GM19099 (cell line): ENCODE measurements at regions not wholly inside any gene's neighbourhood (a gene's known extent, or its start where the extent isn't known, plus 50 kb on each side); places are given as distances from the start of the nearest gene placed in this dataset.

Experiments used
- POLR2A ChIP-seq: IDR thresholded peaks from 3 replicates; pipeline ENCODE4 v1.6.1; 2011; ENCODE audit warnings: low read depth; ENCODE audit not compliant: insufficient read length; ENCODE audit errors: extremely low read depth

- TF ChIP-seq POLR2A = no peak
These were observed 147.6 kb upstream of the DIPK2B start for GRCh38 chrX:45348296-45348695.

GRCh38 chrX:45347877-45348276, 147.2 kb upstream of the DIPK2B start:
- TF ChIP-seq POLR2A = no peak

DNA sequence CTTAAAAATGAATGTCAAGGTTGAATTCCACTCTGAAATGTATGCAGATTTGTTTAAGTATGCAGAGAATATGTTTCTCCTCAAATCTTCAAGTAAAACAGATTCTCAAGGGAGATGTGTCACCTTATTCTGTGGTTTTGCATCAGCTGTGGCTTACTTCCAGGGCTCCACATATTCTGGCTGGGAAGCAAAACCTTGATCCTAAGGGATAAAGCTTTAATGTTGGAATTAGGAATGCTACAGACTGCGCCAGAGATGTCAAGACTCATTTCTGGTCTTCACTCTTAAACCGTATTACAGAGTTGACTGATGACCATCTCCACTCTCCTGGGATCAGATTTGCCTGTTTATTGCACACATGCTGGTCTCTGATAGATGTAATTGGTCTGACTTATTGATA, 143.9 kb upstream of the DIPK2B start:
- TF ChIP-seq POLR2A = no peak

DNA sequence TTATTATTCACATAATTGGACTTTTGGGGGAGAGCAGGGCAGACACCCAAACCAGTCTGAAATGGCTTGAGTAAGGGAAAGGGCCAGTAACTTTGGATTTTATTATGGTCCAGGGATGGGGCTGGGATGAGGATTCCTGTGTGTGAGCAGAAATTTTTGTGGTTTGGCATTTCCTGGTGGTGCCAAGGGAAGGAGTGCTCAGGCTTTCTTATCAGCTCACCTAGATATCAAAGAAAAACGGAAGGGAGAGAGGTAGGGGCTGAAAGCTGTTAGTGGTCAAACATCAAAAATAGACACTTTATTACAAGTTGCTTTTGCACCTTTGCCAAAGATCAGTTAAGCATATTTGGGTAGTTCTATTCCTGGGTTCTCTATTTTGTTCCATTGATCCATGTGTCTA, 128.5 kb upstream of the DIPK2B start:
- no peak for TF ChIP-seq POLR2A

DNA sequence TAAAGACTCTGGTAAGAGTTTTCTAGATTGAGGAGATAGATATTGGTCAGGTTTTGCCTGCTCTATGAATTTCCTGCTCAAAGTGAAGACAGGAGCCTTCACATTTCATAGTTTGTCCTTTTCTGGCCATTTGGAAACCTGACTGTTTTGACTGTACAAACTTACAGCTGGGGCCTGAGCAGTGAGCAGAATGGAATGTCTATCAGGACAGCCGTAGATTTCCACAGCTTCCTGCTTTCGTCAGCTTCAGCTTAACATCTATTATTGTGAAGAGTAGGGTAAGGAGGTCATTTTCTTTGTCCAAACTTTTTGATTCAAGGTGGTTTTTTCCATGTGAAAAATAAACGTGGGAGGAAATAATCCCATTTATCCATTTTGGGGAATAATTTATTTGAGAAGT, 124.3 kb upstream of the DIPK2B start:
- no peak for TF ChIP-seq POLR2A

GRCh38 chrX:45323387-45323786, 122.7 kb upstream of the DIPK2B start:
- no peak for TF ChIP-seq POLR2A

- TF ChIP-seq POLR2A = no peak
These were observed 122.1 kb upstream of the DIPK2B start for GRCh38 chrX:45322820-45323219.

DNA sequence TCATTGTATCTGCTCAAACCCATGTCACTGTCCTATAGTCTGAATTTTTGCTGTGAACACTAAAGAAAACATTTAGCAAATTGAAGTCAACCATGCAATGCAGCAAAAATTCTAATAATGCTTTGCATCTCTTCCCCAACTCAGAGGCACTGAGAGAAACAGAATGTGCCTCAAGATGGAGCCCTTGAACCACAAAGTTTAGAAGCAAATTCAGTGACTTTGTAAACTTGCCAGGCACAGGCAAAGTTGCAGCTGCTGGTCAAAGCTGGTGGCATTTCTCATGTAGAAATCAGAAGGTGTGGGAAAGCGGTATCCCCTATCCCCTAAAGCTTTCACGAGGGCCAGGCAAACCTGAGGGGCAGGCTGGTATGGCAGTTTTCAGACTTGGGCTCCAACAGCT, 121.7 kb upstream of the DIPK2B start:
- TF ChIP-seq POLR2A = no peak

DNA sequence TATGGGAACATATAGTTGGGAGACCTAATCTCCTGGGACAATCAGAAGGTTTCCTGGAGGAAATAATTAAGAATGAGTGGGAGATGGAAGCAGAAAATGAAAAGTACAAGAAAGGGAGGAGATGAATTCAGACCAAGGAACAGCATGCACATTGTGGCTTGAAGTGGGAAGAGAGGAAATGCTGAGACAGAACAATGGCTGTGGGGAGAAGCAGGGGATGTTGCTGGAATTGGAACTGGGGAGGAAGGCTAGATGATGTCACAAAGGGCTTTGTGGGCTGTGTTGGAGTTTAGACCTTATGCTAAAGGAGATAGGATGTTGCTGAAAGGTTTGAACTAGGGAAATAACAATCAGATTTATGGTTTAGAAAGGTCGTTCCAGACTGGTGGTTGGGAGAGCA, 119.5 kb upstream of the DIPK2B start:
- TF ChIP-seq POLR2A = no peak

DNA sequence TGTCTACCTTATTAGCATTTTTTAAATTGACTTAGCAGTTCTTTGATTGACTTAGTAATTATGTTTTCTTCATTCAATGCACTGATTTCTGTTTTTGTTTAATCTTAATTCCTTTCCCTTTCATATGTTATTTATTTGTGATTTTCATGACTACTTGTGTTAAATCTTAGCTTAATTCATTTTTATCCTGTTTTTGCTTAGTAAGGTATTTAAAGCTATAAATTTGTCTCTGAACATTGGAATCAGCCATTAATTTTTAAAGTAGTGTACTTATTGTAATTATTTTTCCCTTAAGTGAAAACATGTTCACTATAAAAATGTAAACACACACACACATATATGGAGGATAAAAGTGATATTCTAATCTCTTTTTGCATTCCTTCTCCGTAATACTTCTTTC, 109.1 kb upstream of the DIPK2B start:
- no peak for TF ChIP-seq POLR2A

- no peak for TF ChIP-seq POLR2A
These were observed 108.4 kb upstream of the DIPK2B start for GRCh38 chrX:45309096-45309495.

DNA sequence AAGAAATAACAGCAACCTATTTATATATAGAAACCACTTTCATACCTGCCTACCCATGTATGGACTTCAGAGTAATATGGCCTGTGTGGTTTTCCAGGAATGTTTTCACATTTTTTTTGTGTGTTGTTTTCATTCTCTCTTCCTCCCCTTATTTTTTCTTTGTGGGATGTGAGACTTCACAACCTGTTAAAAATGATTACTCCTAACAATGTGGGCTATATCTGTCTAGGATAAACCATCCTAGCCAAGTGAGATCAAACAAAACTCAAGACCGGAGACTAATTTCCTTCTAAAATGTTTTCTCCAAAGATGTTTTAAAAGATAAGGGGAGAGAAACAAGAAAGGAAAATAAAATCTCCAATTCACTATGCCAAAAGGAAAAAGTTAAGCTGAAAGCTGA, 106.1 kb upstream of the DIPK2B start:
- TF ChIP-seq POLR2A = no peak

DNA sequence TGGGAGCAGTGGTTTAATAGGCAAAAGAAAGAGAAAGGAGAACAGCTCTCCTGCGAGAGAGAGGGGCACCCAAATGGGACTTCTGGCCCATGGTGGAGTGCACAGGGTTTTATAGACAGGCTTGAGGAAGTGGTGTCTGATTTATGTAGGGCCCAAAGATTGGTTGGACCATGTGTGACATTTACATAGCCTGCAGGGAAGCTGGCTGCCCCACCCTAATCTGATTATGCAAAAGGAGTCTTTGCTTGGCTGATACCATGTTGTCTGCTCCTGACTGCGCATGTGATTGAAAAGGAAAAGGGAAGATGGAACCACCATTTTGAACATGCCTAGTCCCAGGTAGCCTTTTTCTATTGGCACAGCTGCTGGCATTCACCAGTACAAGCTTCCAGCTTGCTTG, 100.0 kb upstream of the DIPK2B start:
- no peak for TF ChIP-seq POLR2A

DNA sequence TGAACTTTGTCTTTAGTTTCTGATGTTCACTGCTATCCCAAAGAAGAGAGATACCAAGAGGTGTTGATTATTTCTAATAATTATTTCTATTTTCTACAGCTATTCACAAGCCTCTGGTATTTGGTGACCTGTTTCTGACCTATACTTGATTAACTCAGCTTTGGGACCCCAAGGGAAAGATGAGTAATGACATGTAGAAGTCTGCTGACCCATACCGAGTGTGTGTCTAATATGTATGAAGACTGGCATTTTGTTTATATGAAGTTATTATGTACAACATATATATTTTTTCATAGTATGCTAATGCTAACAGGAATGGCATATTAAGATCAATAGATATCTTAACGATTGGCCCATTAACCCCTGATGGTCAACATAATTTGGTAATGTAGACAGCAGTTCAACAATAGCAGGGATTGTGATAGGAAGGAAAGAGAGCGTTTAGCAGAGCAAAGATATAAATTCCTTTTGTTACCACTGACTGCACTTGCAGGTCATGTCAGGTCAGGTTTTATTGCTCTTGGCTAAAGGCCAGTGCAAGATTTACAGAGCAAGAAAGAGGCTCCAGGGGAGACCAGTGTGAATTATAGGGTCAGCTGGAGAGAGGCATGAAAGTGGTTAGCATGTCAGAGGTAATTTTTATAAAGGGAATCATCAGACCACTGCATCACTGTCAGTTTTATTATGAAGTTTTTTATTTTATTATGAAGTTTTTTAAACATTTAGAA, 94.7 kb upstream of the DIPK2B start:
- TF ChIP-seq POLR2A = no peak

GRCh38 chrX:45274576-45274975, 73.9 kb upstream of the DIPK2B start:
- no peak for TF ChIP-seq POLR2A

- TF ChIP-seq POLR2A = no peak
These were observed 66.3 kb upstream of the DIPK2B start for GRCh38 chrX:45267007-45267406.

GRCh38 chrX:45266456-45266855, 65.8 kb upstream of the DIPK2B start:
- no peak for TF ChIP-seq POLR2A
